ENCODE measurements at regions not wholly inside any gene's neighbourhood (a gene's known extent, or its start where the extent isn't known, plus 50 kb on each side); places are given as distances from the start of the nearest gene placed in this dataset.
A peak's percentile ranks its signal among the peaks of the same experiment; 100 is the strongest.

GRCh38 chr18:33505798-33506197 lies 65.3 kb upstream of the CCDC178 start:
- no peak for TF ChIP-seq PPARA (CRISPR knock-in tag; IDR thresholded peaks at IDR 0.05; ENCODE audit: borderline replicate concordance)
- no peak for TF ChIP-seq ZFP30 (CRISPR knock-in tag; IDR thresholded peaks at IDR 0.05)
- TF ChIP-seq TCF4 (CRISPR knock-in tag; IDR thresholded peaks at IDR 0.05; ENCODE audit: borderline replicate concordance) = no peak
- TF ChIP-seq GLIS3 (CRISPR knock-in tag; IDR thresholded peaks at IDR 0.05) = no peak
- TF ChIP-seq ESRRG (CRISPR knock-in tag; IDR thresholded peaks at IDR 0.05) = no peak
- no peak for TF ChIP-seq CREB5 (CRISPR knock-in tag; IDR thresholded peaks at IDR 0.05; ENCODE audit: low read depth)
- TF ChIP-seq OSR1 (CRISPR knock-in tag; IDR thresholded peaks at IDR 0.05) = no peak
- no peak for TF ChIP-seq ZNF565 (CRISPR knock-in tag; conservative IDR thresholded peaks at IDR 0.05; ENCODE audit: low read depth)
- no peak for TF ChIP-seq ARNTL (CRISPR knock-in tag; IDR thresholded peaks at IDR 0.05; ENCODE audit: borderline replicate concordance, low read depth)
- no peak for TF ChIP-seq ZNF8 (CRISPR knock-in tag; IDR thresholded peaks at IDR 0.05)
- no peak for TF ChIP-seq BACH2 (CRISPR knock-in tag; IDR thresholded peaks at IDR 0.05; ENCODE audit: borderline replicate concordance)
- TF ChIP-seq CSDC2 (CRISPR knock-in tag; IDR thresholded peaks at IDR 0.05) = no peak
- no peak for TF ChIP-seq SNAI2 (CRISPR knock-in tag; IDR thresholded peaks at IDR 0.05)
- TF ChIP-seq TOX (CRISPR knock-in tag; IDR thresholded peaks at IDR 0.05; ENCODE audit: borderline replicate concordance) = no peak
- no peak for ATAC-seq

- TF ChIP-seq CREB5 (CRISPR knock-in tag; IDR thresholded peaks at IDR 0.05; ENCODE audit: low read depth) = no peak
- TF ChIP-seq TCF4 (CRISPR knock-in tag; IDR thresholded peaks at IDR 0.05; ENCODE audit: borderline replicate concordance) = no peak
- TF ChIP-seq GLIS3 (CRISPR knock-in tag; IDR thresholded peaks at IDR 0.05) = no peak
- TF ChIP-seq ARNTL (CRISPR knock-in tag; IDR thresholded peaks at IDR 0.05; ENCODE audit: borderline replicate concordance, low read depth) = no peak
- TF ChIP-seq TSHZ2 (CRISPR knock-in tag; IDR thresholded peaks at IDR 0.05) = no peak
- TF ChIP-seq ZNF8 (CRISPR knock-in tag; IDR thresholded peaks at IDR 0.05) = no peak
- no peak for TF ChIP-seq PPARA (CRISPR knock-in tag; IDR thresholded peaks at IDR 0.05; ENCODE audit: borderline replicate concordance)
- TF ChIP-seq ZNF565 (CRISPR knock-in tag; conservative IDR thresholded peaks at IDR 0.05; ENCODE audit: low read depth) = no peak
- TF ChIP-seq RARB (CRISPR knock-in tag; IDR thresholded peaks at IDR 0.05) = no peak
- TF ChIP-seq ZC3H10 (CRISPR knock-in tag; IDR thresholded peaks at IDR 0.05) = no peak
- TF ChIP-seq TOX (CRISPR knock-in tag; IDR thresholded peaks at IDR 0.05; ENCODE audit: borderline replicate concordance) = no peak
- no peak for ATAC-seq
Observed at GRCh38 chr18:33505297-33505696, 64.8 kb upstream of the CCDC178 start.

DNA sequence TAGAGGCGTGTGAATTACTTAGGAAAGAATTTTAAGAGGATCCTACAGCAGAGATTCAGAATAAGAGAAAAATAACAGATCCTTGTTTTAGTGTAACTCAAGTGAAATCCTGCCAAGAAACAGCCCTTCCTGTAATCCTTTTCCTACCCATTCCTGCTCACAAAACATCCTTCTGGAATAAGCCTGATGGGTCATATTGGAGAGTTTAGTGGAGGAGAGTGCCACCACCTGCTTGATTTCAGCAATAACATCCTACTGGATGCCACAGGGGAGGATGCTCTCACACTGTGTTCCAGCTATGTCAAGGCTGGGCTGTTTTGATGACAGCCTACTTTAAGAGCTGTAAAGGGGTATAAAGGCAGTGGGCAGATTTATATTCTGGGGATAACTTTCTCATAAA lies 54.8 kb upstream of the CCDC178 start:
- TF ChIP-seq CREB5 (CRISPR knock-in tag; IDR thresholded peaks at IDR 0.05; ENCODE audit: low read depth) (no peak), ESRRG (CRISPR knock-in tag; IDR thresholded peaks at IDR 0.05) (no peak), ISL1 (CRISPR knock-in tag; IDR thresholded peaks at IDR 0.05) (no peak), ARNTL (CRISPR knock-in tag; IDR thresholded peaks at IDR 0.05; ENCODE audit: borderline replicate concordance, low read depth) (no peak), ZC3H10 (CRISPR knock-in tag; IDR thresholded peaks at IDR 0.05) (no peak), ZFP30 (CRISPR knock-in tag; IDR thresholded peaks at IDR 0.05) (no peak), RARB (CRISPR knock-in tag; IDR thresholded peaks at IDR 0.05) (no peak), TSHZ2 (CRISPR knock-in tag; IDR thresholded peaks at IDR 0.05) (no peak), CSRNP3 (CRISPR knock-in tag; IDR thresholded peaks at IDR 0.05) (no peak), ZNF70 (CRISPR knock-in tag; IDR thresholded peaks at IDR 0.05) (no peak), OSR1 (CRISPR knock-in tag; IDR thresholded peaks at IDR 0.05) (no peak), PATZ1 (CRISPR knock-in tag; IDR thresholded peaks at IDR 0.05; ENCODE audit: borderline replicate concordance) (no peak), SNAI2 (CRISPR knock-in tag; IDR thresholded peaks at IDR 0.05) (no peak), ZFP3 (CRISPR knock-in tag; IDR thresholded peaks at IDR 0.05) (no peak)
- peak; percentile 85 for ATAC-seq

Measured in SK-N-SH treated with all-trans-retinoic acid at 6 μM for 48 hours (cell line).